RPMI8226 (cell line): ENCODE measurements at regions not wholly inside any gene's neighbourhood (a gene's known extent, or its start where the extent isn't known, plus 50 kb on each side); places are given as distances from the start of the nearest gene placed in this dataset.

Source experiments
- DNase-seq: peaks from one replicate; pipeline ENCODE4 v3.0.0-alpha.2; 2015

- no peak for DNase-seq
Observed at GRCh38 chr12:66919466-66919865, 240.6 kb upstream of the GRIP1 start.

- DNase-seq, result no peak
Observed at GRCh38 chr12:66920205-66920604, 241.3 kb upstream of the GRIP1 start.

GRCh38 chr12:66921151-66921550, 242.3 kb upstream of the GRIP1 start:
- DNase-seq, result no peak

- no peak for DNase-seq
Observed at GRCh38 chr12:66925083-66925482, 246.2 kb upstream of the GRIP1 start.

- no peak for DNase-seq
Observed at GRCh38 chr12:66929121-66929520, 250.2 kb upstream of the GRIP1 start.

GRCh38 chr12:66931091-66931490, 252.2 kb upstream of the GRIP1 start:
- no peak for DNase-seq

- DNase-seq, result no peak
Observed at GRCh38 chr12:66932126-66932525, 253.2 kb upstream of the GRIP1 start.

- no peak for DNase-seq
Observed at GRCh38 chr12:66934302-66935062, 255.6 kb upstream of the GRIP1 start.

GRCh38 chr12:66941150-66941549, 262.3 kb upstream of the GRIP1 start:
- DNase-seq, result no peak

- no peak for DNase-seq
Observed at GRCh38 chr12:66942741-66943465, 264.0 kb upstream of the GRIP1 start.

- no peak for DNase-seq
Observed at GRCh38 chr12:66944365-66944764, 265.5 kb upstream of the GRIP1 start.

GRCh38 chr12:66945189-66945817, 266.4 kb upstream of the GRIP1 start:
- no peak for DNase-seq

GRCh38 chr12:66947119-66947518, 268.2 kb upstream of the GRIP1 start:
- DNase-seq, result no peak

- DNase-seq, result no peak
Observed at GRCh38 chr12:66952668-66953067, 273.8 kb upstream of the GRIP1 start.

GRCh38 chr12:66956300-66956699, 277.4 kb upstream of the GRIP1 start:
- DNase-seq, result no peak

GRCh38 chr12:66959276-66959675, 280.4 kb upstream of the GRIP1 start:
- DNase-seq, result no peak

- no peak for DNase-seq
Observed at GRCh38 chr12:66960006-66960405, 281.1 kb upstream of the GRIP1 start.

GRCh38 chr12:66960704-66961690, 282.1 kb upstream of the GRIP1 start:
- DNase-seq, result no peak

GRCh38 chr12:66962290-66962689, 283.4 kb upstream of the GRIP1 start:
- no peak for DNase-seq

- DNase-seq, result no peak
Observed at GRCh38 chr12:66963901-66964300, 285.0 kb upstream of the GRIP1 start.

- no peak for DNase-seq
Observed at GRCh38 chr12:66964629-66965028, 285.8 kb upstream of the GRIP1 start.

- no peak for DNase-seq
Observed at GRCh38 chr12:66965621-66966020, 286.7 kb upstream of the GRIP1 start.

- no peak for DNase-seq
Observed at GRCh38 chr12:66971816-66972215, 292.9 kb upstream of the GRIP1 start.
